IPS-NIHi7 (cell line): ENCODE measurements at regions not wholly inside any gene's neighbourhood (a gene's known extent, or its start where the extent isn't known, plus 50 kb on each side); places are given as distances from the start of the nearest gene placed in this dataset.
A peak's percentile ranks its signal among the peaks of the same experiment; 100 is the strongest.

Source experiments
- DNase-seq: peaks from one replicate; pipeline ENCODE4 v3.0.0; 2012; ENCODE audit warnings: mixed read lengths; ENCODE audit errors: extremely low spot score

DNA sequence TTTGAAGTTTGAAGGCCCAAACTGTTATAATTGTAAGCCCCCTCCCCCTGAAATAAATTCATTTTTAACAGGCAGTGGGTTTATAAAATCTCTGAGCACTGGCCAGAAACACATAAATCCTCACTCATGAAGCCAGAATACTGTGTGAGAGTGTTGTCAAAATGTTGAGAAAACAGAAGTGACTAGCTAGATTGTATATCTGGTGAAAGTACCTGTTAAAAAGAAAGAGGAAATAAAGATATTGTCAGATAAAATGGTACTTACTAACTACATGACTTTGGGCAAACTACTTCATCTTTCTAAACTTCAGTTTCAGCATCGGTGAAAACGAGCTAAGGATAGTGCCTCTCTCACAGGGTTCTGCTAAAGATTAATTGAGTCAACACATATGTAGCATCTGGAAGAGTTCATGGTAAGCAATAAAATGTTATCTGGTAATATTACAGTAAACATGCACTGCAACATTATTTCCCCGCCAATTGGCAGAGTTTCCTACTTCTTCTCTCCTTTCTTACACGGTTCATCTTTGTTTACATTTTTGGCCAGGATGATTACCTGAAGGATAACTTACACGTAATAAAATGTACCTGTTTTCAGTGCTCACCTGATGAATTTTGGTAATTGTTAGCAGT lies 202.5 kb upstream of the CHRM2 start:
- DNase-seq = no peak

DNA sequence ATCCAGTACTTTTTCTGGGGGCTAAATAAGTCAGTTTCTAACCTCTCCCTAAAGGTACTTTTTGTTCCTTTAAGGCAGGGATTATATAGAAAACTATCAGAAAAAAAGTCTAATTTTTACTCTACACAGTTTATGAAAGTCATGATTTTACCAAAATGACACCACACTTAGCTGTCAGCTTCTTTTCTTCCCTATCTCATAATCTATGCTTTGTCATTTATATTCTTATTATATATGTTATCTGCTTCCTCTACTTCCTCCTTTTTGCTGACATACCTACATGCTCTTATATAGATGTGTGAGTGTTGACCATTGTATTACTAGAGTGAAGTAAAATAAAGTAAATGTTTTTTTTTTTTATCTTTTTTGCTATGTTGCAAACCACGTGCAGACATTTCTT lies 203.9 kb upstream of the CHRM2 start:
- DNase-seq = no peak

DNA sequence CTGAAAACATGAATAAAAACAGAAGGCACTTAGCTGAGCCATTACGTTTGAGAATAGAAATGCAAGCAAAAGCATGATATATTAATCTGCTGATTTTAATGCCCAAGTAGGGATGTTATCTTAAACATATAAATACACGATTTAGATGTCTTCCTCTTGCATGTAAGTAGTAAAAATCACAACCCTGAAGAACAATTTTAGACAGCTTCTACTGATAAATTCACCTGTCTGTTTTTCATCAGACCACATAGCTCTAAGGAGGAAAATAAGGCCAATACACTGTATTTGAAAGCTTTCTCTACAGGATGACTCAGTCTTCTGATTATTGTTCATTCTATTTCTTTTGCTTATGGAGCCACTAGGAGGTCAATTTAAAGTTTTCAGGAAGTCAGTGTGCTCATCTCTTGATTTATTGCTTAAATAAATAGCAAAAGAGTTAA lies 210.9 kb upstream of the CHRM2 start:
- no peak for DNase-seq

GRCh38 chr7:136656516-136656915 lies 211.9 kb upstream of the CHRM2 start:
- no peak for DNase-seq

- DNase-seq = no peak
Measured at GRCh38 chr7:136655414-136655813, 213.0 kb upstream of the CHRM2 start.

- no peak for DNase-seq
Measured at GRCh38 chr7:136654406-136654805, 214.0 kb upstream of the CHRM2 start.

- no peak for DNase-seq
Measured at GRCh38 chr7:136652635-136653370, 215.6 kb upstream of the CHRM2 start.

- peak; percentile 19 for DNase-seq
Measured at GRCh38 chr7:136640977-136641376, 227.5 kb upstream of the CHRM2 start.

GRCh38 chr7:136637813-136638212 lies 230.6 kb upstream of the CHRM2 start:
- no peak for DNase-seq

GRCh38 chr7:136635751-136636150 lies 232.7 kb upstream of the CHRM2 start:
- no peak for DNase-seq

DNA sequence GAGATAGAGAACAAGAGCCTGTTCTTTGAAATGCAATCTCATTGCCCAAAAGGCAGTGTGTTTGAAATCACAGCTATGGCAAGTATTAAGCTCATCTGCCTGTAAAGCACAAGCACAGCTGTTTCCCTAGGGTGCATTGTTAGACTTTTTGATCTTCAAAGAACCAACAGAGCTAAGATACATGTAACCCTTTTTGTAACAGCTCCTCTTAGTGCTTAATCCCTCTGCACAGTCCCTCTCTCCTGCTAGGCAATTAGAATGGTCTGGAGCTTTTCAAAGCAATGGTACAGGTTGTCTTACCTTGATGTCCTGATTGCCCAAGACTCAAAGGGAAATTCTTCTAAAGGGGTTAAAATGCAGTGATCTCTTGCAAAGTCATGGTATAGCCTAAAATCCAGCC lies 249.6 kb upstream of the CHRM2 start:
- DNase-seq = no peak

- no peak for DNase-seq
Measured at GRCh38 chr7:136617176-136617575, 251.3 kb upstream of the CHRM2 start.

DNA sequence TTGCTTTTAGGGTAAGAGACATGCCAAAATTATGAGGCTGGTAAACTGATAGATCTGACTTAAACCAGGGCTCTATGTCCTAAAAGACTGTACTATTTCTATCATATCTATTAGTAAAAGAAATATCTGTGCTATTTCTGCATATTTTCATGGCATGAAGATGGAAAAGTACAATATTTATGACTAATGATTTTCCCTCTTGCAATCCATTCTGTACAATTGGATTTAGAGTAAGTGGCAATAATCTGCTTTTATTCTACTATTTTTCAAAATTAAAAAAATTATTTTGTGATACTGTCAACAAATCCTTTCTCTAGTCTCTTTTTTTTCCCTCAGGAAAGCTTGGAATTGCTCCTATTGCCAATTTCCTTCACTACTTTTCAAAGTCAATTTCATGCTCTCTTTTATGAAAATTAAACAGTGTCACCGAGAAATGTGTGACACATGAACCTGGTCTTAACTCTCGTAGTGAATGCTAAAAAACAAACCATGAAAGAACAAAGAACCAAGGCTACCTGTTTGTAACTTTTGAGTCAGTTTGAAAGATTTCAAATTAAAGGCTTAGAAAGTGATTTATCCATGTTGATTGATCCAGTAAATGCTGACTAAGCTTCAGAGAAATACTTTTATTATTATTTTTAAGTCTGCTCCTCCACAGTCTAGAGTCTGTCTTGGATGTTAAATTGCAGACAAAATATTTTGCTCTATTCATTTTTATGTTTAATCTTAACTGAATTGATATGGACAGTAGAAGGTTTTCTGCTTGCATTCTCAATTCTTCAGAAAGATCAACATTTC lies 262.7 kb upstream of the CHRM2 start:
- no peak for DNase-seq

DNA sequence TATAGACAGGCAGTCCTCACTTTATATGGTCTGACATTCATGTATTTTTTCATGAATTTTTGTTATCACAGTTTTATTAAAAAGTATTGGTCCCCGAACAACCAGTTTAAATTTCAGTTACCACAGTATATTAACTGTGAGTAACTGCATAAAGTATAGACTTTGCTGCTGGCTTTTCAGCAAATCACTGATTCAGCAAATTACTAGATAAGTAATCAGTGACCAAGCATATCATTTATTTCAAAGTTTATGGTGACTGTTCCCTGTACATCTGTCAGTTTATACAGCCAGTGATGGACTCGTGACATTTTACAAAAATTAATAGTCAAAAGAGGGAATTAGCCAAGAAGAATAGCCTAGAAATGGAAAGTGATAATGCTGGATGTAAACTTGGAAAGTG lies 266.7 kb upstream of the CHRM2 start:
- DNase-seq = no peak

DNA sequence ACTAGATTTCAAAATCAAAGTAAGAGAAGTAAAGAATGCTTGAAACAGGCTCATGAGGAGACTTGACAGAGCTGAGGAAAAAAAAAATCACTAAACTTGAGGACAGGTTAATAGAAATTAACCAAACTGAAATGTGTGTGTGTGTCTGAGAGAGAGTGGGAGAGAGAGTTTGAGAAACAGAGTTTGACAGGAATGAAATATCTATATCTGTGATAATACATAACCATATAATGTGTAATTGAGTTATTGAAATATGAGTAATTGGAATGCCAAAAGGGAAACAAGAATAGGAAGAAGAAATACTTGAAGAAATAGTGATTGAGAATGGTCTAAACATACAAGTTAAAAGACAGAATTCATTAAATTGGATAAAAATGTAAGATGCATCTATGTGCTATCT lies 268.0 kb upstream of the CHRM2 start:
- DNase-seq = no peak

- DNase-seq = no peak
Measured at GRCh38 chr7:136594739-136595144, 273.7 kb upstream of the CHRM2 start.

DNA sequence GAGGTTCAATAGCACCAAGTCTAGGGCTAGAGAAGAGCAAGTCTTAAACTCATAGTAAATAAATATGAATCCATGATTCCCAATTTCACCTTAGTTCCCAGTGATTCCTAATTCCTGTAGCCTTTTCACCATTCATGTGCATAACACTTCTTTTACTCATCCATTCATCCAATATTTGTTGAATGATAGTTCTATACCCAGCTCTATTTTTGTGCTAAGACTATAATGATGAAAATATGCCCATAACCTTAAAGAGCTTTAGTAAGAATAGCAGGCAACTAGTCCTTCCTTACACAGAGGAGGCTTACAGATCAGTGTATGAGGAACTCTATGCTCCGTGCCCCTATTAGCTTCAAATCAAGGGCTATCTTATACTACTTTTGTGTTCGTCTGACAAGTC lies 280.2 kb upstream of the CHRM2 start:
- DNase-seq = no peak

DNA sequence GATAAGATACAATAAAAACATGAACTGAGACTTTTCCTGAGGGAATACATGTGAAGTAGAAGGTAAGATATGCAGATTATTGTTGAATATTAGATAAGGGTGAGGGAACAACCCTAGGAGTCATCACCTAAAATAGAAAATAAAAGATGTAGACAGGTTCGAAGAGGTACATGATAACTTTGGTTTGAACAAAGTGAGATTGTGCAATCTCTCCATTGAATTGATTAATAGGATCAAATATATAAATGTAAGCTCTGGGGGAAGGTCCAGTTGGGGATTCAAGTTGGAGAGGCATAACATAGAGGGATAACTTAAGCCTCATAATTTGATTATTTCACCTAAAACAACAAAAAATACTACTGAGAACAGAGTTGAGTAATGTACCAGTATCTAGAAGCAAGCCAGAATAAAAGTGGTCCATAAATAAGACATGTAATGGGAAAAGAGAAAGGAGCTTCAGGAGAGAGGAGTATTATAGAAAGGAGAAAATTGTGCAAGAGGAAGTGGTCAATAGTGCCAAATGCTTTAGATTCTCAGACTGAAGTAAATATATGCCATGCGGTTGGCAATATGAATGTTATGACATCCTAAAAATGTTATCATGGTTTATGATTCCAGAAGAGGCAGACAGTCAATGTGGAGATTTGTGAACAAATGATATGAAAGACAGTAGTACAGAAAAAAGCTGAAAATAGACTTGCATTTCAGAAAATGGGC lies 282.3 kb upstream of the CHRM2 start:
- no peak for DNase-seq

GRCh38 chr7:136566491-136566890 lies 302.0 kb upstream of the CHRM2 start:
- DNase-seq = no peak

- no peak for DNase-seq
Measured at GRCh38 chr7:136555933-136556332, 312.5 kb upstream of the CHRM2 start.

- DNase-seq = no peak
Measured at GRCh38 chr7:136551618-136552017, 316.8 kb upstream of the CHRM2 start.

- no peak for DNase-seq
Measured at GRCh38 chr7:136549756-136550155, 318.7 kb upstream of the CHRM2 start.
